AG09309 (cell line): ENCODE measurements at regions not wholly inside any gene's neighbourhood (a gene's known extent, or its start where the extent isn't known, plus 50 kb on each side); places are given as distances from the start of the nearest gene placed in this dataset.

Experiments
- DNase-seq: peaks from one replicate; pipeline ENCODE4 v3.0.0-alpha.2; 2010; ENCODE audit warnings: low read depth
- H3K4me3 ChIP-seq: 2 replicates; pipeline ENCODE4 v1.5.1; 2011; ENCODE audit warnings: mild to moderate bottlenecking, low read depth, low read length, moderate library complexity; ENCODE audit not compliant: control insufficient read depth
- TF ChIP-seq, protein P1 (sequence below): IDR thresholded peaks from 2 replicates; pipeline ENCODE4 v1.5.1; 2011; ENCODE audit warnings: mild to moderate bottlenecking, low read depth, low read length, inconsistent platforms; ENCODE audit not compliant: insufficient read depth, control insufficient read depth; ENCODE audit errors: missing control alignments

DNA sequence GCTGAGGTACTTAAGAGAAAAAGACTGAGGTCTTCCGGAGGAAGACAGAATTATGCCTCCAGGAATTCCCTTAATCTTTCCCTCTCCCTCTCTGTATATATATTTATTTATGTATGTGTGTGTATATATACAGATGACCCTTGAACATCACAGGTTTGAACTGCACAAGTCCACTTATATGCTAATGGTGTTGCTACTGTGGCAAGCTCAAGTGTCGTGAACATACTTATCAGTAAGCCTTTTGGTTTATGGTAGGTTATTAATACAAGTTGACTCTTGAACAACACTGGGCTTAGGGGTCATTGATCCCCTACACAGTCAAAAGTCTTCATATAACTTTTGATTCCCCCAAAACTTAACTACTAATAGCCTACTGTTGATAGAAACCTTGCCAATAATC, 106.8 kb downstream of the NUDT12 start:
- no peak for DNase-seq
- TF ChIP-seq, protein P1, sequence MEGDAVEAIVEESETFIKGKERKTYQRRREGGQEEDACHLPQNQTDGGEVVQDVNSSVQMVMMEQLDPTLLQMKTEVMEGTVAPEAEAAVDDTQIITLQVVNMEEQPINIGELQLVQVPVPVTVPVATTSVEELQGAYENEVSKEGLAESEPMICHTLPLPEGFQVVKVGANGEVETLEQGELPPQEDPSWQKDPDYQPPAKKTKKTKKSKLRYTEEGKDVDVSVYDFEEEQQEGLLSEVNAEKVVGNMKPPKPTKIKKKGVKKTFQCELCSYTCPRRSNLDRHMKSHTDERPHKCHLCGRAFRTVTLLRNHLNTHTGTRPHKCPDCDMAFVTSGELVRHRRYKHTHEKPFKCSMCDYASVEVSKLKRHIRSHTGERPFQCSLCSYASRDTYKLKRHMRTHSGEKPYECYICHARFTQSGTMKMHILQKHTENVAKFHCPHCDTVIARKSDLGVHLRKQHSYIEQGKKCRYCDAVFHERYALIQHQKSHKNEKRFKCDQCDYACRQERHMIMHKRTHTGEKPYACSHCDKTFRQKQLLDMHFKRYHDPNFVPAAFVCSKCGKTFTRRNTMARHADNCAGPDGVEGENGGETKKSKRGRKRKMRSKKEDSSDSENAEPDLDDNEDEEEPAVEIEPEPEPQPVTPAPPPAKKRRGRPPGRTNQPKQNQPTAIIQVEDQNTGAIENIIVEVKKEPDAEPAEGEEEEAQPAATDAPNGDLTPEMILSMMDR: no peak
- no peak overlapping the region for H3K4me3 ChIP-seq

DNA sequence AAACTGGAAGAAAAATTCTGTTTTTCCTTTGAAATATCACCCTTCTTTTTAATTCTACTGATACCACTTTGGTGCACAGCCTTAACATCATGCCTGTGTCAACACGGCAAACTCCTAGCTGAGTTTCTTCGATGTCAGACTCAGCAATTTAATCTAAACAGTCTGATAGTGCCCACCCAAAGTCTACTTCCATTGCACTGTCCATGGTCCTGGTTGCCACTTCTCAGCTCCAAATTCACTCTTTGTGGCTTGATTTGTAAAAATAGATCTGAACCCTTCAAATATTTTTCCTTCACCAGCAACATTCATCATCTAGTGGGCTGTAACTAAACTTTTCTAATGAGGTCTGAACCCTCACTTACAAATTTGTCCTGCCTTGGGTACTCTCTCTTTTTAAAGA, 107.8 kb downstream of the NUDT12 start:
- TF ChIP-seq, protein P1: no peak
- no peak for DNase-seq
- H3K4me3 ChIP-seq: no peak overlapping the region

DNA sequence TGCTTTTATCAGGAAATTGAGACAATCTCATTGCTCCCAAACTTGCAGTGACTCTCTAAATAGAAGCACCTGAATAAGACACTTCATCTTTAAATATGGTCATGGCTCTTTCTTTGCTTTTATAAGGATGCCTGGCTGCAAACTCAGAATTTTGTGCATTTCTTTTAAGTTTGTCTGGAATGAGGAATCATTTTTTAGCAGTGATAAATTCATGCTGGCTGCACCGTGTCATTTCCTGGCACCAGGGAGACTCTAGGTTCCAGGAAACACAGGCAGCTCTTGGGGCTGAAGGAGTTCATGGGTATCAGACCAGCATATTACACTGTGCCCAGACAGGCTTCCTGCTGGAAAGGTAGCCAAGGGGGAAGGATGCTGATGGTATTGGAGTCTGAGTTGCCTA, 109.9 kb downstream of the NUDT12 start:
- TF ChIP-seq, protein P1: no peak
- no peak overlapping the region for H3K4me3 ChIP-seq
- DNase-seq: no peak

DNA sequence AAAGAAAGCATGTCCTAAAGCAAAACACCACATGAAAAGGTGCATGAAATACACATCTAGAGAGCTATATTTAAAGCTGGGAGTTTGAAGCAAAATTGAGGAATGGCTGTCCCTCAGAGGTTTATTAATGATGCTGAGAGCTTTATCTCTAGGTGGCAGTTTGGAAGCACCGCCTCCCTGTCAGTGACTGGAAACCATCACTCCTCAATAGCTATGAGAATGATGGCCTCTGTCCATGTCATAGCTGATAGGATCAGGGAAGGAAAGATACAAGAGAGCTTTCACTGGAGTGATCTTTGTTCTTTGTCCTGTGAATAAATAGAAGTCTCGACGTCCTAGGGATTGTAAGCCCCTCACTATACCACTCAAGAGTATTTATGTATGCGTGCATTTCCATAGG, 110.5 kb downstream of the NUDT12 start:
- no peak for DNase-seq
- TF ChIP-seq, protein P1: no peak
- no peak overlapping the region for H3K4me3 ChIP-seq

DNA sequence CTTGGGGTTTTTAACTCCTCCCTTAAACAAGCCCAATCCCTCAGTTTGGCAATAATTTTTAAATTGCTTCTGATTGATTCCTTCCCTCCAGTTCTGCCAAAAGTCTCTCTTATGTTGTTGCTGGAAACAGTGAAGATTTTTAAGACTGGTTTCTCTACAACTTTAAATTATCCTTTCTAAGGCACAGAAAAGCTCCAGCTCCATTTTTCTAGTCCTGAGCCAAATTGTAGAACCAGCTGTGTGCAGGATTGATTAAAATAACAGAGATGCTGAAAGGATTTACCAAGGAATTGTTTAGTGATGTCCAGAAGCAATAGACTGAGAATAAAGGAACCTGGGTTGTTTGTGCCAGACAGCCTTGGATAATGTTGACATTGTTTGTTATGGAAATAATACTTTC, 111.3 kb downstream of the NUDT12 start:
- no peak for DNase-seq
- no peak overlapping the region for H3K4me3 ChIP-seq
- TF ChIP-seq, protein P1: no peak

DNA sequence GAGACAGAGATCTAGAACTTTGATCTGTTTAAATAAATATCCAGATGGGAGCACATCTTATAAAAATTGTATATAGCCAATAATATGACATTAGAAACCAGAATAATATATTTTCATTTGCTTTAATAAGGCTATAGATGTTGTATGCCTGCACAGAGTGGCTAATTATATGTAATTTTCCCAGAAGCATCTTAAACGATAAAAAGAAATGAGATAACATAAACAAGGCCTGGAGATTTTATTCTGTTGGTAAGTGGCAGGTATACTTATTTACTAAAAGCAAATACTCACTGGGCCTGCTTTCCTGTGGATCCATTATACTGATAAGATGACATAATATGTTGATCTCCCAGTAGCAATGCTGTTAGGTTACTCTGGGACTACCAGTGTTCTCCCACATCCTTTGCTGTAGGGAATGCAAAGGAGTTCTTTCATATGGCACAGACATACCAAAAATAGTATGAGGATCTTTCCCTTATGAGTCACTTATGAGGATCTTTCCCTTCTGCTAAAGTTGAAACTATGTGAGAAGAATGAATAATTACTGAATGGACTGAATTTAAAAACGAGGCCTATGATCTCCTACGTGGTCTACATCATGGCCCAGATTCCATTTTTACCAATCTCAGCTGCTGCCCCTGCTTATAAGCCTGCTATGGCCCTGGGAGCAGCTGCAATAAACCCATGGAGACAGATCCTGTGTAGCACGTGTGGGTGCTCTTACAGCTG, 112.1 kb downstream of the NUDT12 start:
- H3K4me3 ChIP-seq: no peak overlapping the region
- TF ChIP-seq, protein P1: no peak
- DNase-seq: peak; percentile 69

DNA sequence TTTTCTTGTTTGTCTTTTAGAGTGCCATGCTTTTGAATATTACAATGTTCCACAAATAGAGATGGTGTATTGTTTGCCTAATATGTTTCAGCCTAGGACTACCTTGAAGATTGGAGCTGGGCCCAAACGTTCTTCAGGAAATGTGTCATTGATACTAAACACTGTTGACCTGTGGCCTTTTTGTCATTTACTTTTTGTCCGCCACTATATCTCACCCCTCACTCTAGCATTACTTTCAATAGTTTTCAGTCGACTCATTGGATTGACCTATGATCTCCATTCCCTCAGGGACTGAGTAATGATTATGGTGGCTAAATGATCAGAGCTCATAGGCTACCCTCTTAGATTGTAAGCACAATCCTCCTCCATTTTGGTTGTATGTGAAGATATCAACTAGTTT, 115.8 kb downstream of the NUDT12 start:
- TF ChIP-seq, protein P1: no peak
- H3K4me3 ChIP-seq: no peak overlapping the region
- no peak for DNase-seq
